Mammary epithelial cell (primary cell): ENCODE measurements at regions not wholly inside any gene's neighbourhood (a gene's known extent, or its start where the extent isn't known, plus 50 kb on each side); places are given as distances from the start of the nearest gene placed in this dataset.

ENCODE experiments used
- CTCF ChIP-seq, 2 donors: IDR thresholded peaks in 1 of 2; conservative IDR thresholded peaks in 1 of 2; 2 replicates each; pipeline ENCODE4 v1.5.1; 2011 to 2012; ENCODE audit warnings: inconsistent platforms in 2 of 2, low read length in 2 of 2, mild to moderate bottlenecking in 2 of 2, control low read depth in 1 of 2, low read depth in 1 of 2; ENCODE audit not compliant: insufficient read depth in 1 of 2; ENCODE audit errors: extremely low read depth in 1 of 2
- EZH2 ChIP-seq: IDR thresholded peaks from 2 replicates; pipeline ENCODE4 v1.6.1; 2012; ENCODE audit warnings: low read length, inconsistent platforms, borderline replicate concordance

- TF ChIP-seq CTCF (conservative IDR thresholded peaks at IDR 0.05 in 1 of 2, IDR thresholded peaks at IDR 0.05 in 1 of 2; ENCODE audit: extremely low read depth in 1 of 2, insufficient read depth in 1 of 2, low read depth in 1 of 2, low read length in 2 of 2) (no peak), EZH2 (no peak)
Measured at GRCh38 chr1:96234299-96234698, 487.3 kb upstream of the PTBP2 start.
